Stimulated activated CD4-positive, alpha-beta T cell treated with anti-CD3 and anti-CD28 coated beads, Interleukin-1b, Interleukin-23, amount 100 ng/mL, for 48 hours (primary cell): ENCODE measurements at regions not wholly inside any gene's neighbourhood (a gene's known extent, or its start where the extent isn't known, plus 50 kb on each side); places are given as distances from the start of the nearest gene placed in this dataset.

Source experiments
- DNase-seq: peaks from one replicate; pipeline ENCODE4 v3.0.0-alpha.2; 2020

- peak; percentile 48 for DNase-seq
Observed at GRCh38 chr1:244969355-244970235, 105.3 kb upstream of the HNRNPU start.

- DNase-seq: no peak
Observed at GRCh38 chr1:244968881-244969280, 104.5 kb upstream of the HNRNPU start.

- no peak for DNase-seq
Observed at GRCh38 chr1:244968471-244968871, 104.1 kb upstream of the HNRNPU start.

GRCh38 chr1:244967159-244967558, 102.8 kb upstream of the HNRNPU start:
- DNase-seq: no peak

GRCh38 chr1:244965185-244966030, 101.1 kb upstream of the HNRNPU start:
- DNase-seq: no peak

GRCh38 chr1:244964112-244964971, 100.0 kb upstream of the HNRNPU start:
- DNase-seq: no peak

GRCh38 chr1:244963231-244963826, 99.0 kb upstream of the HNRNPU start:
- DNase-seq: no peak

GRCh38 chr1:244962130-244962529, 97.8 kb upstream of the HNRNPU start:
- no peak for DNase-seq

- no peak for DNase-seq
Observed at GRCh38 chr1:244960904-244961303, 96.6 kb upstream of the HNRNPU start.

GRCh38 chr1:244958593-244958992, 94.2 kb upstream of the HNRNPU start:
- no peak for DNase-seq

- no peak for DNase-seq
Observed at GRCh38 chr1:244957525-244957924, 93.2 kb upstream of the HNRNPU start.

GRCh38 chr1:244957122-244957521, 92.8 kb upstream of the HNRNPU start:
- DNase-seq: no peak

GRCh38 chr1:244955661-244956060, 91.3 kb upstream of the HNRNPU start:
- DNase-seq: no peak

GRCh38 chr1:244954359-244954758, 90.0 kb upstream of the HNRNPU start:
- DNase-seq: no peak

GRCh38 chr1:244953901-244954300, 89.6 kb upstream of the HNRNPU start:
- no peak for DNase-seq

- no peak for DNase-seq
Observed at GRCh38 chr1:244952940-244953339, 88.6 kb upstream of the HNRNPU start.

GRCh38 chr1:244952280-244952933, 88.1 kb upstream of the HNRNPU start:
- no peak for DNase-seq

- DNase-seq: no peak
Observed at GRCh38 chr1:244948416-244948815, 84.1 kb upstream of the HNRNPU start.

- DNase-seq: no peak
Observed at GRCh38 chr1:244945109-244945671, 80.8 kb upstream of the HNRNPU start.

- DNase-seq: no peak
Observed at GRCh38 chr1:244941121-244941520, 76.8 kb upstream of the HNRNPU start.

- no peak for DNase-seq
Observed at GRCh38 chr1:244937099-244937498, 72.8 kb upstream of the HNRNPU start.
